GM12878 (cell line): ENCODE measurements at regions not wholly inside any gene's neighbourhood (a gene's known extent, or its start where the extent isn't known, plus 50 kb on each side); places are given as distances from the start of the nearest gene placed in this dataset.

Experiments
- ATAC-seq: fragments of 200-7000 bp; cut with Tn5 transposase; 3 replicates; pipeline ENCODE4 v1.9.1; 2020; ENCODE audit warnings: mild to moderate bottlenecking, moderate library complexity
- BruUV-seq: library from RNA; stranded (reverse); fragments of 400-500 nt; replicated peaks from 2 replicates; lab custom pipeline; 2021; lab: Mats Ljungman, UMichigan
- CTCF ChIA-PET: fragments of 300-600 bp; sonication (Branson Sonifier 250); formaldehyde crosslinking; extraction: SDS; loops from one replicate; lab custom pipeline; 2021; ENCODE audit warnings: inconsistent platforms; lab: Yijun Ruan, JAX
- POLR2A ChIA-PET: fragments of 350-600 bp; formaldehyde crosslinking; extraction: SDS; loops from one replicate; lab custom pipeline; 2021; ENCODE audit warnings: inconsistent platforms; lab: Charles Lee
- RAD21 ChIA-PET: fragments of 300-600 bp; sonication (Branson Sonifier 250); formaldehyde crosslinking; loops from one replicate; lab custom pipeline; 2023; ENCODE audit warnings: antibody characterized with exemption; ENCODE audit not compliant: unreplicated experiment; lab: Charles Lee
- SMC1A ChIA-PET: fragments of 300-600 bp; sonication (Branson Sonifier 250); formaldehyde crosslinking; loops from one replicate; lab custom pipeline; 2023; ENCODE audit not compliant: unreplicated experiment, uncharacterized antibody; lab: Charles Lee
- DNase-seq: peaks from one replicate; pipeline ENCODE4 v3.0.0-alpha.2; 2011; ENCODE audit warnings: low read depth, low spot score
- FAIRE-seq: peaks from 3 replicates; lab custom pipeline; 2011; peaks lifted over from hg19 to GRCh38; lab: Jason Lieb, UNC
- H2AFZ ChIP-seq: 2 replicates; pipeline ENCODE4 v1.6.0; 2011; ENCODE audit warnings: low read depth, low read length, control low read depth; ENCODE audit not compliant: control insufficient read depth
- H3K27ac ChIP-seq: 2 replicates; pipeline ENCODE4 v1.5.1; 2011; ENCODE audit warnings: control low read depth; ENCODE audit not compliant: control insufficient read depth, insufficient read depth
- H3K27me3 ChIP-seq, 2 experiments: replicated peaks in 1 of 2; 2 replicates each; pipeline versions ENCODE4 v1.6.0 to v1.6.1; 2011; ENCODE audit warnings: low read length in 1 of 2; ENCODE audit not compliant: control insufficient read depth in 2 of 2, insufficient read depth in 2 of 2
- H3K36me3 ChIP-seq, 2 experiments: 2 replicates each; pipeline ENCODE4 v1.5.1; 2011; ENCODE audit warnings: low read length in 1 of 2; ENCODE audit not compliant: control insufficient read depth in 2 of 2, insufficient read depth in 2 of 2
- H3K4me1 ChIP-seq: 2 replicates; pipeline ENCODE4 v1.6.1; 2011; ENCODE audit warnings: mild to moderate bottlenecking, low read length, moderate library complexity, mixed read lengths; ENCODE audit not compliant: control insufficient read depth, insufficient read depth
- H3K4me2 ChIP-seq: 2 replicates; pipeline ENCODE4 v1.6.0; 2011; ENCODE audit warnings: control low read depth; ENCODE audit not compliant: control insufficient read depth, insufficient read depth
- H3K4me3 ChIP-seq: fragments of 200-600 bp; sonication (generic); 2 replicates; pipeline ENCODE4 v1.5.1; 2016
- H3K79me2 ChIP-seq: 2 replicates; pipeline ENCODE4 v1.6.0; 2011; ENCODE audit warnings: low read length; ENCODE audit not compliant: control insufficient read depth, insufficient read depth
- H3K9ac ChIP-seq: 2 replicates; pipeline ENCODE4 v1.8.0; 2011; ENCODE audit warnings: low read length, control low read depth, mixed read lengths; ENCODE audit not compliant: control insufficient read depth, insufficient read depth
- H3K9me3 ChIP-seq: replicated peaks from 3 replicates; pipeline ENCODE4 v1.5.1; 2011; ENCODE audit warnings: mild to moderate bottlenecking, low read length; ENCODE audit not compliant: control insufficient read depth, insufficient read depth
- H4K20me1 ChIP-seq: 2 replicates; pipeline ENCODE4 v1.6.0; 2011; ENCODE audit not compliant: control insufficient read depth, insufficient read depth
- BMI1 ChIP-seq: fragments of 450-650 bp; IDR thresholded peaks from 2 replicates; pipeline ENCODE4 v1.6.1; 2016; ENCODE audit warnings: mild to moderate bottlenecking, moderate library complexity, borderline replicate concordance
- FOXM1 ChIP-seq: IDR thresholded peaks from 2 replicates; pipeline ENCODE4 v1.6.1; 2012; ENCODE audit warnings: low read depth, mild to moderate bottlenecking, inconsistent platforms, low read length, moderate library complexity
- HDAC2 ChIP-seq: fragments of 200-600 bp; sonication (generic); IDR thresholded peaks from 2 replicates; pipeline ENCODE4 v1.6.1; 2017
- IKZF1 ChIP-seq: fragments of 450-650 bp; conservative IDR thresholded peaks from 2 replicates; pipeline ENCODE4 v1.6.1; 2017; ENCODE audit warnings: antibody characterized with exemption, mild to moderate bottlenecking
- MXI1 ChIP-seq: fragments of 150-350 bp; IDR thresholded peaks from 2 replicates; pipeline ENCODE4 v1.6.1; 2011; ENCODE audit warnings: low read depth, mild to moderate bottlenecking, inconsistent platforms, low read length, improper control_type of control experiment
- PAX5 ChIP-seq: IDR thresholded peaks from 2 replicates; pipeline ENCODE4 v1.6.1; 2011; ENCODE audit warnings: low read depth, low read length, borderline replicate concordance
- POLR2AphosphoS5 ChIP-seq: IDR thresholded peaks from 2 replicates; pipeline ENCODE4 v1.6.1; 2011; ENCODE audit warnings: mild to moderate bottlenecking, low read length, inconsistent platforms
- SREBF1 ChIP-seq: IDR thresholded peaks from 2 replicates; pipeline ENCODE4 v1.6.1; 2012; ENCODE audit warnings: mild to moderate bottlenecking, low read length
- STAT1 ChIP-seq: fragments of 450-650 bp; conservative IDR thresholded peaks from 2 replicates; pipeline ENCODE4 v1.6.1; 2014; ENCODE audit warnings: antibody characterized with exemption, mild to moderate bottlenecking
- ZNF207 ChIP-seq: fragments of 450-650 bp; IDR thresholded peaks from 2 replicates; pipeline ENCODE4 v1.6.1; 2014; ENCODE audit warnings: antibody characterized with exemption, mild to moderate bottlenecking, borderline replicate concordance
- ZNF274 ChIP-seq: IDR thresholded peaks from one replicate; pipeline ENCODE4 v1.8.0; 2011; ENCODE audit not compliant: insufficient read length, insufficient read depth
- whole genome bisulfite sequencing: methylation state at CpG from one replicate; pipeline ENCODE4 v1.1.6; 2016; ENCODE audit warnings: low lambda C conversion rate; ENCODE audit not compliant: insufficient replicate concordance, insufficient coverage; ENCODE audit errors: missing lambda C conversion rate; 5-methylcytosine and 5-hydroxymethylcytosine counted together
- in situ Hi-C: fragments of 300-500 bp; cut with MboI; formaldehyde crosslinking; loops from 9 replicates; pipeline ENCODE4 v1.14.3; 2018; ENCODE audit warnings: mixed read lengths
- intact Hi-C: fragments of 100-400 bp; cut with micrococcal nuclease; formaldehyde crosslinking; loops from one replicate; pipeline ENCODE4 v1.14.2; 2022; ENCODE audit not compliant: unreplicated experiment
- TF ChIP-seq, protein P1 (sequence below): IDR thresholded peaks from 2 replicates; pipeline ENCODE4 v1.6.1; 2012; ENCODE audit warnings: low read length, inconsistent platforms
- TF ChIP-seq, protein P2 (sequence below): fragments of 450-650 bp; IDR thresholded peaks from 2 replicates; pipeline ENCODE4 v1.6.1; 2016; ENCODE audit warnings: mild to moderate bottlenecking
- TF ChIP-seq, protein P3 (sequence below): fragments of 450-650 bp; formaldehyde crosslinking; IDR thresholded peaks from 2 replicates; pipeline ENCODE4 v1.4.0; 2020; ENCODE audit warnings: mild to moderate bottlenecking, moderate library complexity

DNA sequence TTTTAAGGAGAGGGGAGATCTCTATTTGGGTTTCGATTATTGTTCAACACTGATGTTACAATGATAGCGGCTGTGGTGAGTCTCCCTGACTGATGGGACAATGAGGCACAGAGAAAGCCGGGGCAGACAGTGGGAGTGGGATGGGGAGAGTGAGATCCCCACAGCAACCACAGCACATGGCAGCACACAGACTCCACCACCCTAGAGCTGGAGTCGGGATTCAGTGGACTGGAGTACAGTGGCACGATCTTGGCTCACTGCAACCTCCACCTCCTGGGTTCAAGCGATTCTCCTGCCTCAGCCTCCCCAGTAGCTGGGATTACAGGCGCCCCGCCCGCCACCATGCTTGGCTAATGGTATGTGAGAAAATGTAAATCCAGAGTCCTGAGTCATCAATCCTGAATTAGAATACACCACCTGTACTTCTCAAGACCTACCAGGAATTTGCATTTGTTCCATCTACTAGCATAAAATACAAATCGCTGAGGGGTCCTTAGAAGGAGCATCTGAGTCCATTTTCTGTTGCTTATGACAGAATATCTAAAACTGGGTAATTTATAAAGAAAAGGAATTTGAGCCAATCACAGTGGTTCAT is 125.8 kb downstream of the TOMM20 start:
- FAIRE-seq (no peak), ATAC-seq (no peak), DNase-seq (no peak)
- peaks cover 47% of the 10 kb centered on the region for H3K4me1 ChIP-seq
- no peaks in the 10 kb centered on the region for H3K27me3 ChIP-seq
- RAD21 ChIA-PET = interaction anchor here (1.5 to 11.3 kb wide), 2 partner anchors 16 to 28 kb away, joined by 4 to 257 read pairs; no protein-coding TSS in a partner anchor
- CTCF ChIA-PET = interaction anchor here (0.8 kb wide), 1 partner anchor 12 kb away, joined by 3 read pairs; no protein-coding TSS in a partner anchor
- no peak overlapping the region for H3K27ac ChIP-seq
- H4K20me1 ChIP-seq = no peaks in the 10 kb centered on the region
- 80% methylated on average over 10 of the region's 10 CpGs for WGBS
- POLR2A ChIA-PET = interaction anchor here (1.1 kb wide), 3 partner anchors 9 to 20 kb away, joined by 3 to 4 read pairs (median 3); no protein-coding TSS in a partner anchor
- no peaks in the 10 kb centered on the region for H3K79me2 ChIP-seq
- SMC1A ChIA-PET = interaction anchor here (1.6 to 12.9 kb wide), 3 partner anchors 8 to 28 kb away, joined by 6 to 229 read pairs (median 108); no protein-coding TSS in a partner anchor
- TF ChIP-seq SREBF1 (no peak), STAT1 (no peak), ZNF274 (no peak), MXI1 (no peak), FOXM1 (no peak), PAX5 (no peak), BMI1 (no peak), HDAC2 (no peak), ZNF207 (no peak), IKZF1 (no peak), POLR2AphosphoS5 (no peak)
- TF ChIP-seq, protein P1, sequence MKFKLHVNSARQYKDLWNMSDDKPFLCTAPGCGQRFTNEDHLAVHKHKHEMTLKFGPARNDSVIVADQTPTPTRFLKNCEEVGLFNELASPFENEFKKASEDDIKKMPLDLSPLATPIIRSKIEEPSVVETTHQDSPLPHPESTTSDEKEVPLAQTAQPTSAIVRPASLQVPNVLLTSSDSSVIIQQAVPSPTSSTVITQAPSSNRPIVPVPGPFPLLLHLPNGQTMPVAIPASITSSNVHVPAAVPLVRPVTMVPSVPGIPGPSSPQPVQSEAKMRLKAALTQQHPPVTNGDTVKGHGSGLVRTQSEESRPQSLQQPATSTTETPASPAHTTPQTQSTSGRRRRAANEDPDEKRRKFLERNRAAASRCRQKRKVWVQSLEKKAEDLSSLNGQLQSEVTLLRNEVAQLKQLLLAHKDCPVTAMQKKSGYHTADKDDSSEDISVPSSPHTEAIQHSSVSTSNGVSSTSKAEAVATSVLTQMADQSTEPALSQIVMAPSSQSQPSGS = no peak
- TF ChIP-seq, protein P2, sequence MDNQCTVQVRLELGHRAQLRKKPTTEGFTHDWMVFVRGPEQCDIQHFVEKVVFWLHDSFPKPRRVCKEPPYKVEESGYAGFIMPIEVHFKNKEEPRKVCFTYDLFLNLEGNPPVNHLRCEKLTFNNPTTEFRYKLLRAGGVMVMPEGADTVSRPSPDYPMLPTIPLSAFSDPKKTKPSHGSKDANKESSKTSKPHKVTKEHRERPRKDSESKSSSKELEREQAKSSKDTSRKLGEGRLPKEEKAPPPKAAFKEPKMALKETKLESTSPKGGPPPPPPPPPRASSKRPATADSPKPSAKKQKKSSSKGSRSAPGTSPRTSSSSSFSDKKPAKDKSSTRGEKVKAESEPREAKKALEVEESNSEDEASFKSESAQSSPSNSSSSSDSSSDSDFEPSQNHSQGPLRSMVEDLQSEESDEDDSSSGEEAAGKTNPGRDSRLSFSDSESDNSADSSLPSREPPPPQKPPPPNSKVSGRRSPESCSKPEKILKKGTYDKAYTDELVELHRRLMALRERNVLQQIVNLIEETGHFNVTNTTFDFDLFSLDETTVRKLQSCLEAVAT = no peak
- TF ChIP-seq, protein P3, sequence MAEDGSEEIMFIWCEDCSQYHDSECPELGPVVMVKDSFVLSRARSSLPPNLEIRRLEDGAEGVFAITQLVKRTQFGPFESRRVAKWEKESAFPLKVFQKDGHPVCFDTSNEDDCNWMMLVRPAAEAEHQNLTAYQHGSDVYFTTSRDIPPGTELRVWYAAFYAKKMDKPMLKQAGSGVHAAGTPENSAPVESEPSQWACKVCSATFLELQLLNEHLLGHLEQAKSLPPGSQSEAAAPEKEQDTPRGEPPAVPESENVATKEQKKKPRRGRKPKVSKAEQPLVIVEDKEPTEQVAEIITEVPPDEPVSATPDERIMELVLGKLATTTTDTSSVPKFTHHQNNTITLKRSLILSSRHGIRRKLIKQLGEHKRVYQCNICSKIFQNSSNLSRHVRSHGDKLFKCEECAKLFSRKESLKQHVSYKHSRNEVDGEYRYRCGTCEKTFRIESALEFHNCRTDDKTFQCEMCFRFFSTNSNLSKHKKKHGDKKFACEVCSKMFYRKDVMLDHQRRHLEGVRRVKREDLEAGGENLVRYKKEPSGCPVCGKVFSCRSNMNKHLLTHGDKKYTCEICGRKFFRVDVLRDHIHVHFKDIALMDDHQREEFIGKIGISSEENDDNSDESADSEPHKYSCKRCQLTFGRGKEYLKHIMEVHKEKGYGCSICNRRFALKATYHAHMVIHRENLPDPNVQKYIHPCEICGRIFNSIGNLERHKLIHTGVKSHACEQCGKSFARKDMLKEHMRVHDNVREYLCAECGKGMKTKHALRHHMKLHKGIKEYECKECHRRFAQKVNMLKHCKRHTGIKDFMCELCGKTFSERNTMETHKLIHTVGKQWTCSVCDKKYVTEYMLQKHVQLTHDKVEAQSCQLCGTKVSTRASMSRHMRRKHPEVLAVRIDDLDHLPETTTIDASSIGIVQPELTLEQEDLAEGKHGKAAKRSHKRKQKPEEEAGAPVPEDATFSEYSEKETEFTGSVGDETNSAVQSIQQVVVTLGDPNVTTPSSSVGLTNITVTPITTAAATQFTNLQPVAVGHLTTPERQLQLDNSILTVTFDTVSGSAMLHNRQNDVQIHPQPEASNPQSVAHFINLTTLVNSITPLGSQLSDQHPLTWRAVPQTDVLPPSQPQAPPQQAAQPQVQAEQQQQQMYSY (CRISPR knock-in tag) = no peak
- TF ChIP-seq, all 136 proteins: peak for 0
- Histone ChIP-seq H3K4me2 (no peak overlapping the region), H2AFZ (no peak overlapping the region), H3K36me3 (no peaks in the 10 kb centered on the region), H3K4me3 (no peak overlapping the region), H3K9me3 (no peaks in the 10 kb centered on the region; the same call in 1 of the 3 replicates), H3K9ac (no peak overlapping the region)
- intact Hi-C loops (no loop called here), in situ Hi-C loops (no loop called here)
- no TSS peak for BruUV-seq
